ENCODE measurements at regions not wholly inside any gene's neighbourhood (a gene's known extent, or its start where the extent isn't known, plus 50 kb on each side); places are given as distances from the start of the nearest gene placed in this dataset.

DNA sequence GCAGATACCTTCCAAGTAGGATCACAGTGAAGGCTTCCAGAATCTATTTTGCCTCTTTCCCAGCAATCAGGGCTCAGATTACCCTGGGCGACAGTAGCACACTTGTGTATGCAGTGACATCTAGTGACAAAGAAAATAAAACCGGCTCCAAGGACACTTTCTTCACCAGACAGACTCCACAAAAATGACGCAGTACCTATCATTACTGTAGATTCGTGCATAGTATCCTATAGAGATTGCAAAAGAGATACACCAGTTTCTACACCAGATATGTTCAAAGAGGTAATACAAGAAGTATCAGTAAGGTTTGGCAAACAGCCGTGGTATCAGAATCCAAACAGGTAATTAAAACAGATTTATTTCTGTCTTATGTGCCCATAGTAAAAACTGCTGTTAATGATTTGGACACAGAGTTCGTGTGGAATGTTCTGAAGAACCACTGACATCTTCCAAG lies 600.4 kb upstream of the JAG1 start:
- no peak for TF ChIP-seq EGR1 (IDR thresholded peaks at IDR 0.05; ENCODE audit: borderline replicate concordance, low read depth, low read length)
- TF ChIP-seq CEBPB (IDR thresholded peaks at IDR 0.05; ENCODE audit: low read depth, low read length) = no peak
- TF ChIP-seq POLR2AphosphoS5 (IDR thresholded peaks at IDR 0.05; ENCODE audit: low read depth, low read length) = no peak
- no peak for TF ChIP-seq EP300 (IDR thresholded peaks at IDR 0.05; ENCODE audit: borderline replicate concordance in 1 of 2, low read depth in 2 of 2, low read length in 2 of 2)
- no peak for TF ChIP-seq GTF2F1 (IDR thresholded peaks at IDR 0.05; ENCODE audit: borderline replicate concordance, low read depth, low read length)

Data from H1 (cell line).